ENCODE measurements at regions not wholly inside any gene's neighbourhood (a gene's known extent, or its start where the extent isn't known, plus 50 kb on each side); places are given as distances from the start of the nearest gene placed in this dataset.

- no peak overlapping the region for H3K4me3 ChIP-seq (ENCODE audit: low read length in 3 of 3)
- no peaks in the 10 kb centered on the region for H3K36me3 ChIP-seq (ENCODE audit: control insufficient read depth in 2 of 3, insufficient read depth in 3 of 3, low read length in 3 of 3)
- DNase-seq (no peak), FAIRE-seq (no peak)
- H3K9me3 ChIP-seq (ENCODE audit: control insufficient read depth in 2 of 3, insufficient read depth in 1 of 3, low read length in 3 of 3) = no peaks in the 10 kb centered on the region
- no peaks in the 10 kb centered on the region for H3K27me3 ChIP-seq (ENCODE audit: control insufficient read depth, insufficient read depth, low read length)
- H3K27ac ChIP-seq (ENCODE audit: low read depth in 2 of 2, low read length in 2 of 2) = no peak overlapping the region
- no peak for TF ChIP-seq CTCF (IDR thresholded peaks at IDR 0.05; ENCODE audit: borderline replicate concordance, extremely low read depth, insufficient read depth)
- no peaks in the 10 kb centered on the region for H3K4me1 ChIP-seq (ENCODE audit: control insufficient read depth in 2 of 3, insufficient read depth in 2 of 3, low read depth in 1 of 3, low read length in 3 of 3)
- no peak overlapping the region for H3K9ac ChIP-seq (ENCODE audit: low read length in 3 of 3)
- intact Hi-C loops (cut with DNase I) = no loop called here
Measured at GRCh38 chr20:39640147-39640546, 678.0 kb downstream of the DHX35 start.

GRCh38 chr20:39638731-39639130 lies 676.6 kb downstream of the DHX35 start:
- Histone ChIP-seq H3K27me3 (ENCODE audit: control insufficient read depth, insufficient read depth, low read length) (no peaks in the 10 kb centered on the region), H3K27ac (ENCODE audit: low read depth in 2 of 2, low read length in 2 of 2) (no peak overlapping the region), H3K4me3 (ENCODE audit: low read length in 3 of 3) (no peak overlapping the region), H3K36me3 (ENCODE audit: control insufficient read depth in 2 of 3, insufficient read depth in 3 of 3, low read length in 3 of 3) (no peaks in the 10 kb centered on the region), H3K9ac (ENCODE audit: low read length in 3 of 3) (no peak overlapping the region), H3K9me3 (ENCODE audit: control insufficient read depth in 2 of 3, insufficient read depth in 1 of 3, low read length in 3 of 3) (no peaks in the 10 kb centered on the region), H3K4me1 (ENCODE audit: control insufficient read depth in 2 of 3, insufficient read depth in 2 of 3, low read depth in 1 of 3, low read length in 3 of 3) (no peaks in the 10 kb centered on the region)
- FAIRE-seq (no peak), DNase-seq (peak in 3 of 5 donors; percentile 39 to 89 (median 73))
- intact Hi-C loops (cut with DNase I) = no loop called here
- no peak for TF ChIP-seq CTCF (IDR thresholded peaks at IDR 0.05; ENCODE audit: borderline replicate concordance, extremely low read depth, insufficient read depth)

- FAIRE-seq (no peak), DNase-seq (no peak)
- Histone ChIP-seq H3K27ac (ENCODE audit: low read depth in 2 of 2, low read length in 2 of 2) (no peak overlapping the region), H3K27me3 (ENCODE audit: control insufficient read depth, insufficient read depth, low read length) (no peaks in the 10 kb centered on the region), H3K36me3 (ENCODE audit: control insufficient read depth in 2 of 3, insufficient read depth in 3 of 3, low read length in 3 of 3) (no peaks in the 10 kb centered on the region), H3K9me3 (ENCODE audit: control insufficient read depth in 2 of 3, insufficient read depth in 1 of 3, low read length in 3 of 3) (no peaks in the 10 kb centered on the region), H3K4me1 (ENCODE audit: control insufficient read depth in 2 of 3, insufficient read depth in 2 of 3, low read depth in 1 of 3, low read length in 3 of 3) (no peaks in the 10 kb centered on the region), H3K9ac (ENCODE audit: low read length in 3 of 3) (no peak overlapping the region), H3K4me3 (ENCODE audit: low read length in 3 of 3) (no peak overlapping the region)
- intact Hi-C loops (cut with DNase I) = no loop called here
- TF ChIP-seq CTCF (IDR thresholded peaks at IDR 0.05; ENCODE audit: borderline replicate concordance, extremely low read depth, insufficient read depth) = no peak
Measured at GRCh38 chr20:39633689-39634088, 671.5 kb downstream of the DHX35 start.

- Histone ChIP-seq H3K27ac (ENCODE audit: low read depth in 2 of 2, low read length in 2 of 2) (no peak overlapping the region), H3K36me3 (ENCODE audit: control insufficient read depth in 2 of 3, insufficient read depth in 3 of 3, low read length in 3 of 3) (no peaks in the 10 kb centered on the region), H3K4me1 (ENCODE audit: control insufficient read depth in 2 of 3, insufficient read depth in 2 of 3, low read depth in 1 of 3, low read length in 3 of 3) (no peaks in the 10 kb centered on the region), H3K27me3 (ENCODE audit: control insufficient read depth, insufficient read depth, low read length) (no peaks in the 10 kb centered on the region), H3K9me3 (ENCODE audit: control insufficient read depth in 2 of 3, insufficient read depth in 1 of 3, low read length in 3 of 3) (no peaks in the 10 kb centered on the region), H3K9ac (ENCODE audit: low read length in 3 of 3) (no peak overlapping the region), H3K4me3 (ENCODE audit: low read length in 3 of 3) (no peak overlapping the region)
- intact Hi-C loops (cut with DNase I) = no loop called here
- DNase-seq = no peak
- FAIRE-seq = no peak
- no peak for TF ChIP-seq CTCF (IDR thresholded peaks at IDR 0.05; ENCODE audit: borderline replicate concordance, extremely low read depth, insufficient read depth)
Measured at GRCh38 chr20:39632757-39633156, 670.6 kb downstream of the DHX35 start.

All from kidney (tissue), 13 donors.